H1 (cell line): ENCODE measurements at regions not wholly inside any gene's neighbourhood (a gene's known extent, or its start where the extent isn't known, plus 50 kb on each side); places are given as distances from the start of the nearest gene placed in this dataset.

ENCODE experiments used
- CTCF ChIA-PET: fragments of 300-600 bp; sonication (Branson Sonifier 250); formaldehyde crosslinking; loops from one replicate; lab custom pipeline; 2021; ENCODE audit not compliant: partially characterized antibody; lab: Charles Lee
- POLR2A ChIA-PET: fragments of 300-600 bp; sonication (Branson Sonifier 250); formaldehyde crosslinking; loops from one replicate; lab custom pipeline; 2021; ENCODE audit warnings: inconsistent platforms; ENCODE audit not compliant: partially characterized antibody; lab: Charles Lee
- DNase-seq, 2 experiments: peaks; one replicate each; pipeline versions ENCODE4 v3.0.0 to v3.0.0-alpha.2; 2010 to 2022; ENCODE audit warnings: low spot score in 2 of 2, low read depth in 1 of 2, mixed read lengths in 1 of 2
- FAIRE-seq: peaks from 2 replicates; lab custom pipeline; 2011; peaks lifted over from hg19 to GRCh38; lab: Jason Lieb, UNC
- H2AFZ ChIP-seq: 2 replicates; pipeline ENCODE4 v1.8.1; 2012; ENCODE audit warnings: low read length, inconsistent platforms
- H2AK5ac ChIP-seq: 2 replicates; pipeline ENCODE4 v1.6.1; 2013; ENCODE audit warnings: low read depth, low read length
- H2BK120ac ChIP-seq: replicated peaks from 2 replicates; pipeline ENCODE3; 2013; ENCODE audit warnings: low read depth, low read length, inconsistent platforms
- H2BK12ac ChIP-seq: 2 replicates; pipeline ENCODE4 v1.6.1; 2013; ENCODE audit warnings: low read depth, low read length
- H2BK15ac ChIP-seq: 2 replicates; pipeline ENCODE4 v1.6.1; 2013; ENCODE audit warnings: low read length
- H2BK20ac ChIP-seq: 2 replicates; pipeline ENCODE4 v1.6.1; 2013; ENCODE audit warnings: low read length
- H2BK5ac ChIP-seq: 2 replicates; pipeline ENCODE4 v1.6.1; 2013; ENCODE audit warnings: low read depth, low read length
- H3K14ac ChIP-seq: 2 replicates; pipeline ENCODE4 v1.6.1; 2013; ENCODE audit warnings: inconsistent platforms; ENCODE audit not compliant: insufficient read length
- H3K18ac ChIP-seq: 2 replicates; pipeline ENCODE4 v1.6.1; 2013; ENCODE audit warnings: low read length; ENCODE audit errors: extremely low read depth
- H3K23ac ChIP-seq: 2 replicates; pipeline ENCODE4 v1.6.1; 2013; ENCODE audit warnings: inconsistent platforms; ENCODE audit not compliant: insufficient read length
- H3K23me2 ChIP-seq: 2 replicates; pipeline ENCODE4 v1.6.1; 2013; ENCODE audit warnings: low read depth, low read length
- H3K27ac ChIP-seq: 2 replicates; pipeline ENCODE4 v1.6.1; 2011; ENCODE audit warnings: low read depth, low read length, inconsistent platforms
- H3K27me3 ChIP-seq, 4 experiments: replicated peaks in 1 of 4; 1 replicate in 1 of 4; 2 replicates in 3 of 4; pipeline versions ENCODE4 v1.6.1 to v1.8.1; 2011 to 2013; ENCODE audit warnings: low read length in 3 of 4, mild to moderate bottlenecking in 3 of 4, inconsistent platforms in 2 of 4, mixed read lengths in 2 of 4, moderate library complexity in 1 of 4; ENCODE audit not compliant: control insufficient read depth in 3 of 4, insufficient read depth in 3 of 4; ENCODE audit errors: extremely low read depth in 1 of 4
- H3K36me3 ChIP-seq, 4 experiments: 2 replicates each; pipeline versions ENCODE4 v1.6.1 to v1.8.1; 2011 to 2013; ENCODE audit warnings: mild to moderate bottlenecking in 4 of 4, low read length in 3 of 4, moderate library complexity in 2 of 4, control low read depth in 1 of 4, inconsistent platforms in 1 of 4; ENCODE audit not compliant: insufficient read depth in 4 of 4, control insufficient read depth in 2 of 4
- H3K4ac ChIP-seq: replicated peaks from 2 replicates; pipeline ENCODE3; 2013; ENCODE audit warnings: low read length, low read depth, mixed read lengths, inconsistent platforms; ENCODE audit not compliant: insufficient read length
- H3K4me1 ChIP-seq, 4 experiments: replicated peaks in 1 of 4; 1 replicate in 1 of 4; 2 replicates in 3 of 4; pipeline versions ENCODE4 v1.6.1 to v1.8.1; 2011 to 2013; ENCODE audit warnings: low read length in 3 of 4, inconsistent platforms in 2 of 4, mixed read lengths in 1 of 4; ENCODE audit not compliant: insufficient read depth in 4 of 4, control insufficient read depth in 3 of 4
- H3K4me2 ChIP-seq, 2 experiments: 2 replicates each; pipeline versions ENCODE4 v1.6.1 to v1.8.1; 2011 to 2013; ENCODE audit warnings: low read depth in 2 of 2, low read length in 2 of 2, control low read depth in 1 of 2, inconsistent platforms in 1 of 2, mild to moderate bottlenecking in 1 of 2; ENCODE audit not compliant: insufficient read depth in 1 of 2
- H3K4me3 ChIP-seq, 4 experiments: fragments of 200-600, 300-600 bp in 1 of 4; sonication (generic), shearing (Covaris generic), sonication (Bioruptor Twin) in 1 of 4; 2 replicates each; pipeline versions ENCODE4 v1.5.1 to v1.8.1; 2011 to 2016; ENCODE audit warnings: low read length in 4 of 4, low read depth in 3 of 4, control low read depth in 2 of 4, inconsistent platforms in 2 of 4, mild to moderate bottlenecking in 2 of 4, mixed read lengths in 1 of 4, moderate library complexity in 1 of 4; ENCODE audit not compliant: insufficient read depth in 2 of 4; ENCODE audit errors: extremely low read depth in 1 of 4
- H3K56ac ChIP-seq: replicated peaks from 2 replicates; pipeline ENCODE3; 2013; ENCODE audit warnings: low read depth, mild to moderate bottlenecking, mixed read lengths, low read length, inconsistent platforms; ENCODE audit not compliant: insufficient read length
- H3K79me1 ChIP-seq: 2 replicates; pipeline ENCODE4 v1.6.1; 2013; ENCODE audit warnings: low read depth, low read length, control low read depth
- H3K79me2 ChIP-seq, 2 experiments: 2 replicates each; pipeline versions ENCODE4 v1.6.1 to v1.8.1; 2012 to 2013; ENCODE audit warnings: low read length in 2 of 2, mild to moderate bottlenecking in 2 of 2, inconsistent platforms in 1 of 2; ENCODE audit not compliant: insufficient read depth in 2 of 2, control insufficient read depth in 1 of 2
- H3K9ac ChIP-seq, 4 experiments: replicated peaks in 1 of 4; 1 replicate in 1 of 4; 2 replicates in 3 of 4; pipeline versions ENCODE4 v1.6.1 to v1.8.1; 2011 to 2013; ENCODE audit warnings: low read depth in 3 of 4, low read length in 3 of 4, control low read depth in 2 of 4, mild to moderate bottlenecking in 2 of 4, moderate library complexity in 2 of 4, inconsistent platforms in 1 of 4; ENCODE audit errors: extremely low read depth in 1 of 4
- H3K9me3 ChIP-seq, 2 experiments: 2 replicates each; pipeline versions ENCODE4 v1.6.1 to v1.8.1; 2012 to 2013; ENCODE audit warnings: mild to moderate bottlenecking in 2 of 2, moderate library complexity in 2 of 2, control low read depth in 1 of 2, inconsistent platforms in 1 of 2, low read depth in 1 of 2, low read length in 1 of 2, mixed read lengths in 1 of 2; ENCODE audit not compliant: insufficient read depth in 2 of 2
- H4K20me1 ChIP-seq, 2 experiments: replicated peaks in 1 of 2; 2 replicates each; pipeline versions ENCODE3 to v1.8.1; 2011 to 2013; ENCODE audit warnings: inconsistent platforms in 2 of 2, low read length in 2 of 2, mild to moderate bottlenecking in 1 of 2; ENCODE audit not compliant: insufficient read depth in 2 of 2, control insufficient read depth in 1 of 2
- H4K5ac ChIP-seq: 2 replicates; pipeline ENCODE4 v1.6.1; 2013; ENCODE audit warnings: low read length, low read depth, mixed read lengths, inconsistent platforms; ENCODE audit not compliant: insufficient read length
- H4K8ac ChIP-seq: 2 replicates; pipeline ENCODE4 v1.8.0; 2013; ENCODE audit warnings: mild to moderate bottlenecking, moderate library complexity, low read length, inconsistent platforms; ENCODE audit not compliant: insufficient read depth; ENCODE audit errors: extremely low read depth
- H4K91ac ChIP-seq: replicated peaks from 2 replicates; pipeline ENCODE3; 2013; ENCODE audit warnings: low read length, mixed read lengths, inconsistent platforms; ENCODE audit not compliant: insufficient read length
- BCL11A ChIP-seq, 2 experiments: IDR thresholded peaks; one replicate each; pipeline ENCODE4 v1.6.1; 2011; ENCODE audit warnings: low read depth in 2 of 2, low read length in 2 of 2, mild to moderate bottlenecking in 2 of 2
- BRCA1 ChIP-seq: IDR thresholded peaks from 2 replicates; pipeline ENCODE4 v1.6.1; 2012; ENCODE audit warnings: low read depth, low read length, improper control_type of control experiment
- CBX8 ChIP-seq: fragments of 300-800, 300-1000 bp; sonication (generic); IDR thresholded peaks from 2 replicates; pipeline ENCODE4 v1.7.1; 2016; ENCODE audit warnings: low read depth, low read length, borderline replicate concordance
- CHD1 ChIP-seq: IDR thresholded peaks from 2 replicates; pipeline ENCODE4 v1.6.1; 2012; ENCODE audit warnings: low read depth, low read length, improper control_type of control experiment
- KDM1A ChIP-seq: fragments of 200-600, 300-600 bp; sonication (generic); IDR thresholded peaks from 2 replicates; pipeline ENCODE4 v1.7.1; 2016; ENCODE audit warnings: mild to moderate bottlenecking, low read length, borderline replicate concordance
- POLR2AphosphoS5 ChIP-seq: IDR thresholded peaks from 2 replicates; pipeline ENCODE4 v1.6.1; 2011; ENCODE audit warnings: low read depth, low read length
- POU5F1 ChIP-seq: IDR thresholded peaks from 2 replicates; pipeline ENCODE4 v1.6.1; 2011; ENCODE audit warnings: low read depth, mild to moderate bottlenecking, low read length, moderate library complexity
- SIRT6 ChIP-seq: IDR thresholded peaks from one replicate; pipeline ENCODE4 v1.7.1; 2012; ENCODE audit warnings: low read length, inconsistent platforms
- SIX5 ChIP-seq: IDR thresholded peaks from 2 replicates; pipeline ENCODE4 v1.6.1; 2011; ENCODE audit warnings: mild to moderate bottlenecking, low read depth, low read length
- WGBS, 2 experiments: shearing (Covaris generic) in 1 of 2; methylation state at CpG; one replicate each; pipeline versions ENCODE4 v1.1.6 to v1.1.7; 2013 to 2015; ENCODE audit warnings: low lambda C conversion rate in 2 of 2, mixed read lengths in 2 of 2, inconsistent platforms in 1 of 2, low coverage in 1 of 2, missing lambda C conversion rate in 1 of 2; ENCODE audit not compliant: insufficient replicate concordance in 2 of 2, insufficient coverage in 1 of 2, insufficient read length in 1 of 2; ENCODE audit errors: extremely low coverage in 1 of 2, missing lambda C conversion rate in 1 of 2; 5-methylcytosine and 5-hydroxymethylcytosine counted together

GRCh38 chr7:109984729-109985128 is 1106.2 kb upstream of the LRRN3 start:
- no peak for TF ChIP-seq SIX5
- TF ChIP-seq BRCA1 = no peak
- TF ChIP-seq BCL11A (IDR thresholded peaks at IDR 0.05; ENCODE audit: low read depth in 2 of 2, low read length in 2 of 2) = no peak
- no peak for TF ChIP-seq CHD1
- TF ChIP-seq SIRT6 = no peak
- TF ChIP-seq POLR2AphosphoS5 = no peak
- no peak for TF ChIP-seq KDM1A
- no peak for TF ChIP-seq CBX8
- no peak for TF ChIP-seq POU5F1
- Histone ChIP-seq H2BK120ac (no peak overlapping the region), H3K79me1 (no peaks in the 10 kb centered on the region), H2BK15ac (no peak overlapping the region), H4K5ac (no peak overlapping the region), H3K4me2 (no peak overlapping the region), H3K56ac (no peak overlapping the region), H2AK5ac (no peak overlapping the region), H2AFZ (no peak overlapping the region), H3K27ac (no peak overlapping the region), H3K14ac (no peak overlapping the region), H3K36me3 (peaks cover 0 to 4% (median 0%) of the 10 kb centered on the region in 4 experiments; a peak in 1 of 8 replicates), H2BK5ac (no peak overlapping the region), H4K91ac (no peak overlapping the region), H4K8ac (no peak overlapping the region), H3K79me2 (no peaks in the 10 kb centered on the region), H3K4ac (no peak overlapping the region), H3K4me3 (no peak overlapping the region), H4K20me1 (no peaks in the 10 kb centered on the region), H3K18ac (no peak overlapping the region), H3K23me2 (0 out of 2 replicates have a peak, but pooled peaks cover 3% of the 10 kb centered on the region), H3K4me1 (peaks cover 0 to 4% (median 3%) of the 10 kb centered on the region in 4 experiments; a peak in 2 of 7 replicates), H3K9ac (no peak overlapping the region), H2BK20ac (no peak overlapping the region), H3K23ac (no peak overlapping the region), H3K9me3 (peaks cover 5% of the 10 kb centered on the region in 2 experiments; a peak in 2 of 4 replicates), H3K27me3 (no peaks in the 10 kb centered on the region), H2BK12ac (no peak overlapping the region)
- ChIA-PET CTCF (no interaction called here), POLR2A (no interaction called here)
- no peak for DNase-seq
- FAIRE-seq = no peak
- WGBS, 2 experiments = 86% methylated on average over 3 of the region's 5 CpGs; no CpG with 5 or more reads in 1 of the 2 experiments
